ENCODE measurements at regions not wholly inside any gene's neighbourhood (a gene's known extent, or its start where the extent isn't known, plus 50 kb on each side); places are given as distances from the start of the nearest gene placed in this dataset.

DNA sequence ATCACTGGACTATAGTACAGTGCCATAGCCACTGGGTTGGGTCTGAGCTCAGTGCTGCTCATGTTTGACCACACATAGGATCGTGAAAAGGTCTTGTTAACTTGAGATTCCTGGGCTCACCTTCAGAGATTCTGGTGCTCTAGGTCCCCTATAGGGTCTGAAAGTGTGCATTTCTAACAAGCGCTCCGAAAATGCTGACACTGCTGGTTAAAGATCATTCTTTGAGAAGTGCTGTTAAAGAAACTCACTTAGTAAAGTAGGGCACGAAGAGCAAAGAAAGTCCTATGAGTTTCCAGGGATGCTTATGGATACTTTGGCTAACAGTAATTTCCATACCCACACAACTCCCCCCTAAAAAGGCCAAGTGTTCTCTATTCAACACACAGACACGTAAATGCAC is 108.1 kb upstream of the PAX6 start:
- TF ChIP-seq, protein P1, sequence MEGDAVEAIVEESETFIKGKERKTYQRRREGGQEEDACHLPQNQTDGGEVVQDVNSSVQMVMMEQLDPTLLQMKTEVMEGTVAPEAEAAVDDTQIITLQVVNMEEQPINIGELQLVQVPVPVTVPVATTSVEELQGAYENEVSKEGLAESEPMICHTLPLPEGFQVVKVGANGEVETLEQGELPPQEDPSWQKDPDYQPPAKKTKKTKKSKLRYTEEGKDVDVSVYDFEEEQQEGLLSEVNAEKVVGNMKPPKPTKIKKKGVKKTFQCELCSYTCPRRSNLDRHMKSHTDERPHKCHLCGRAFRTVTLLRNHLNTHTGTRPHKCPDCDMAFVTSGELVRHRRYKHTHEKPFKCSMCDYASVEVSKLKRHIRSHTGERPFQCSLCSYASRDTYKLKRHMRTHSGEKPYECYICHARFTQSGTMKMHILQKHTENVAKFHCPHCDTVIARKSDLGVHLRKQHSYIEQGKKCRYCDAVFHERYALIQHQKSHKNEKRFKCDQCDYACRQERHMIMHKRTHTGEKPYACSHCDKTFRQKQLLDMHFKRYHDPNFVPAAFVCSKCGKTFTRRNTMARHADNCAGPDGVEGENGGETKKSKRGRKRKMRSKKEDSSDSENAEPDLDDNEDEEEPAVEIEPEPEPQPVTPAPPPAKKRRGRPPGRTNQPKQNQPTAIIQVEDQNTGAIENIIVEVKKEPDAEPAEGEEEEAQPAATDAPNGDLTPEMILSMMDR (conservative IDR thresholded peaks at IDR 0.05; ENCODE audit: low read length), result no peak
- TF ChIP-seq EZH2phosphoT487 (IDR thresholded peaks at IDR 0.05; ENCODE audit: borderline replicate concordance), result no peak
- Histone ChIP-seq H3K4me3 (ENCODE audit: low read length, poor library complexity, severe bottlenecking) (no peak overlapping the region), H3F3A (ENCODE audit: low read depth) (no peaks in the 10 kb centered on the region), H3K36me3 (ENCODE audit: insufficient read depth, low read length) (no peaks in the 10 kb centered on the region), H4K20me1 (ENCODE audit: insufficient read depth, low read length, poor library complexity, severe bottlenecking) (no peaks in the 10 kb centered on the region), H3K9me3 (ENCODE audit: insufficient read depth, low read depth, low read length) (no peaks in the 10 kb centered on the region), H3K9ac (ENCODE audit: low read depth, low read length, poor library complexity, severe bottlenecking) (no peak overlapping the region), H2AFZ (ENCODE audit: low read length) (no peak overlapping the region), H3K79me2 (ENCODE audit: insufficient read depth, low read length) (no peaks in the 10 kb centered on the region), H3K27me3 (ENCODE audit: insufficient read depth, low read length, poor library complexity, severe bottlenecking) (no peaks in the 10 kb centered on the region), H3K4me1 (ENCODE audit: insufficient read depth, low read length, poor library complexity, severe bottlenecking) (no peaks in the 10 kb centered on the region), H3K9me2 (replicated peaks; ENCODE audit: low read depth, low read length) (no peaks in the 10 kb centered on the region), H3K4me2 (ENCODE audit: low read depth, low read length, poor library complexity, severe bottlenecking) (no peak overlapping the region)

DNA sequence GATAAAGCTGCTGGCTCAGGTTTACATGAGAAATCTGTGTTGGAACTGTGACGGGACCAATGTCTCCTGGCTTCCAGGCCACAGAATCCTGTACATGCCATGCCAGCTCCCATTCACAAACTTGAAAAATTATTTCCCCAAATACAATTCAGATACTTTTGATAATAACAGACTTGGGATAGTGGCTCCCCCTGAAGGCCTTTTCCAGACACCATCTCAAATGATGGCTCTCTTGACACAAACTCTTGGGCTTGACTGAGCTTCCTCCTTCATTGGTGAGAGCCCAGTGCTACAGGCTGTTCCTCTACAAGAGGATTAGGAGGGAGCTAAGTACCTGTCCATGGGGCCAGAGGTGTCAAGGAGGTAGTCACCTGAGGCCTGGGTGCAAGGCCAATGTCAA is 104.7 kb upstream of the PAX6 start:
- Histone ChIP-seq H3K4me1 (ENCODE audit: insufficient read depth, low read length, poor library complexity, severe bottlenecking) (no peaks in the 10 kb centered on the region), H3K36me3 (ENCODE audit: insufficient read depth, low read length) (no peaks in the 10 kb centered on the region)

DNA sequence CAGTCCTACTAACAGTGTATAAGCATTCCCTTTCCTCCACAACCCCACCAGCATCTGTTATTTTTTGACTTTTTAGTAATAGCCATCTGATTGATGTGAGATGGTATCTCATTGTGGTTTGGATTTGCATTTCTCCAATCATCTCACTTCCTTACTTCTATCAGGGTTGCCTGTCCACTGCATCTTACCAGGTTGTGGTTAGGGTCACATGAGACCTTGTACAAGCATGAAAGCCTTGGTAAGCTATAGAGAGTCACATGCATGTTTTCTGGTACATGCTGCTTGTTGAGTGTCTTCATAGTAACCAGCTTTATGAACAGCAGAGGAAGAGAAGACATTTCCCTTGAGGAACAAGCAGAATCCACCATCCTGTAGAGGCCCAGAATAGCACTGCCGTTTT is 102.9 kb upstream of the PAX6 start:
- TF ChIP-seq, protein P1 (conservative IDR thresholded peaks at IDR 0.05; ENCODE audit: low read length), result no peak
- no peak for TF ChIP-seq EZH2phosphoT487 (IDR thresholded peaks at IDR 0.05; ENCODE audit: borderline replicate concordance)

More for the DNA sequence above, 104.7 kb upstream of the PAX6 start:
- no peak for TF ChIP-seq EZH2phosphoT487 (IDR thresholded peaks at IDR 0.05; ENCODE audit: borderline replicate concordance)
- TF ChIP-seq, protein P1 (conservative IDR thresholded peaks at IDR 0.05; ENCODE audit: low read length), result no peak
- H3K9ac ChIP-seq (ENCODE audit: low read depth, low read length, poor library complexity, severe bottlenecking), result no peak overlapping the region
- H2AFZ ChIP-seq (ENCODE audit: low read length), result no peak overlapping the region
- H3K79me2 ChIP-seq (ENCODE audit: insufficient read depth, low read length), result no peaks in the 10 kb centered on the region
- H3K4me3 ChIP-seq (ENCODE audit: low read length, poor library complexity, severe bottlenecking), result no peak overlapping the region
- H3K9me2 ChIP-seq (replicated peaks; ENCODE audit: low read depth, low read length), result no peaks in the 10 kb centered on the region
- H3K27me3 ChIP-seq (ENCODE audit: insufficient read depth, low read length, poor library complexity, severe bottlenecking), result no peaks in the 10 kb centered on the region
- H3K9me3 ChIP-seq (ENCODE audit: insufficient read depth, low read depth, low read length), result no peaks in the 10 kb centered on the region
- H3F3A ChIP-seq (ENCODE audit: low read depth), result no peaks in the 10 kb centered on the region
- H4K20me1 ChIP-seq (ENCODE audit: insufficient read depth, low read length, poor library complexity, severe bottlenecking), result no peaks in the 10 kb centered on the region
- no peak overlapping the region for H3K4me2 ChIP-seq (ENCODE audit: low read depth, low read length, poor library complexity, severe bottlenecking)

More for the DNA sequence above, 102.9 kb upstream of the PAX6 start:
- no peaks in the 10 kb centered on the region for H3K4me1 ChIP-seq (ENCODE audit: insufficient read depth, low read length, poor library complexity, severe bottlenecking)
- H3K79me2 ChIP-seq (ENCODE audit: insufficient read depth, low read length), result no peaks in the 10 kb centered on the region
- no peaks in the 10 kb centered on the region for H3F3A ChIP-seq (ENCODE audit: low read depth)
- H3K9ac ChIP-seq (ENCODE audit: low read depth, low read length, poor library complexity, severe bottlenecking), result no peak overlapping the region
- H2AFZ ChIP-seq (ENCODE audit: low read length), result no peak overlapping the region
- no peak overlapping the region for H3K4me2 ChIP-seq (ENCODE audit: low read depth, low read length, poor library complexity, severe bottlenecking)
- no peaks in the 10 kb centered on the region for H3K27me3 ChIP-seq (ENCODE audit: insufficient read depth, low read length, poor library complexity, severe bottlenecking)
- no peaks in the 10 kb centered on the region for H4K20me1 ChIP-seq (ENCODE audit: insufficient read depth, low read length, poor library complexity, severe bottlenecking)
- no peaks in the 10 kb centered on the region for H3K9me3 ChIP-seq (ENCODE audit: insufficient read depth, low read depth, low read length)
- no peak overlapping the region for H3K4me3 ChIP-seq (ENCODE audit: low read length, poor library complexity, severe bottlenecking)
- no peaks in the 10 kb centered on the region for H3K36me3 ChIP-seq (ENCODE audit: insufficient read depth, low read length)
- no peaks in the 10 kb centered on the region for H3K9me2 ChIP-seq (replicated peaks; ENCODE audit: low read depth, low read length)

All from Loucy (cell line).